Parathyroid adenoma (tissue), 2 donors: ENCODE measurements at regions not wholly inside any gene's neighbourhood (a gene's known extent, or its start where the extent isn't known, plus 50 kb on each side); places are given as distances from the start of the nearest gene placed in this dataset.

Experiments used
- H2AFZ ChIP-seq: fragments of 300-600 bp; sonication (generic); one replicate; pipeline ENCODE4 v1.7.0; 2017; ENCODE audit warnings: antibody characterized with exemption, mild to moderate bottlenecking
- H3K27ac ChIP-seq: fragments of 300-600 bp; sonication (generic); one replicate; pipeline ENCODE4 v1.7.0; 2017
- H3K27me3 ChIP-seq: fragments of 300-600 bp; sonication (generic); one replicate; pipeline ENCODE4 v1.7.0; 2017; ENCODE audit warnings: low read length; ENCODE audit not compliant: control insufficient read depth, insufficient read depth
- H3K36me3 ChIP-seq: fragments of 300-600 bp; sonication (generic); one replicate; pipeline ENCODE4 v1.7.0; 2017; ENCODE audit warnings: low read length; ENCODE audit not compliant: control insufficient read depth, insufficient read depth
- H3K4me1 ChIP-seq: fragments of 300-600 bp; sonication (generic); one replicate; pipeline ENCODE4 v1.7.0; 2017; ENCODE audit warnings: control low read depth
- H3K4me2 ChIP-seq: fragments of 300-600 bp; sonication (generic); one replicate; pipeline ENCODE4 v1.7.0; 2017; ENCODE audit warnings: low read length
- H3K4me3 ChIP-seq: fragments of 300-600 bp; sonication (generic); one replicate; pipeline ENCODE4 v1.7.0; 2017; ENCODE audit warnings: low read depth, low read length
- H3K79me2 ChIP-seq: fragments of 300-600 bp; sonication (generic); one replicate; pipeline ENCODE4 v1.7.0; 2017; ENCODE audit warnings: control low read depth
- H3K9ac ChIP-seq: fragments of 300-600 bp; sonication (generic); one replicate; pipeline ENCODE4 v1.7.0; 2017; ENCODE audit warnings: mild to moderate bottlenecking
- H3K9me3 ChIP-seq: fragments of 300-600 bp; sonication (generic); one replicate; pipeline ENCODE4 v1.7.0; 2017; ENCODE audit warnings: low read length; ENCODE audit not compliant: control insufficient read depth
- CTCF ChIP-seq: fragments of 300-600 bp; sonication (generic); IDR thresholded peaks from one replicate; pipeline ENCODE4 v1.7.0; 2017; ENCODE audit warnings: antibody characterized with exemption, mild to moderate bottlenecking
- donor health status: primary hyperparathyroidism.

- Histone ChIP-seq H3K4me1 (no peaks in the 10 kb centered on the region), H3K9me3 (no peaks in the 10 kb centered on the region)
These were observed 416.6 kb downstream of the RWDD3 start for GRCh38 chr1:95650631-95651030.

GRCh38 chr1:95652423-95652965, 418.5 kb downstream of the RWDD3 start:
- Histone ChIP-seq H3K27ac (no peak overlapping the region), H3K9me3 (no peaks in the 10 kb centered on the region), H3K9ac (no peak overlapping the region), H3K36me3 (no peaks in the 10 kb centered on the region), H3K27me3 (no peaks in the 10 kb centered on the region), H3K4me1 (no peaks in the 10 kb centered on the region), H3K4me3 (no peak overlapping the region), H3K4me2 (no peak overlapping the region), H3K79me2 (no peaks in the 10 kb centered on the region), H2AFZ (no peak overlapping the region)
- no peak for TF ChIP-seq CTCF

More at GRCh38 chr1:95650631-95651030, 416.6 kb downstream of the RWDD3 start:
- Histone ChIP-seq H3K27ac (no peak overlapping the region), H3K9ac (no peak overlapping the region), H3K4me3 (no peak overlapping the region), H3K4me2 (no peak overlapping the region), H2AFZ (no peak overlapping the region), H3K36me3 (no peaks in the 10 kb centered on the region), H3K27me3 (no peaks in the 10 kb centered on the region), H3K79me2 (no peaks in the 10 kb centered on the region)
- no peak for TF ChIP-seq CTCF

GRCh38 chr1:95653618-95654017, 419.6 kb downstream of the RWDD3 start:
- no peak overlapping the region for H3K4me2 ChIP-seq
- H3K4me1 ChIP-seq, result no peaks in the 10 kb centered on the region
- H3K4me3 ChIP-seq, result no peak overlapping the region
- H3K9me3 ChIP-seq, result no peaks in the 10 kb centered on the region
- H3K9ac ChIP-seq, result no peak overlapping the region
- no peaks in the 10 kb centered on the region for H3K36me3 ChIP-seq
- TF ChIP-seq CTCF, result no peak
- H2AFZ ChIP-seq, result no peak overlapping the region
- H3K27ac ChIP-seq, result no peak overlapping the region
- no peaks in the 10 kb centered on the region for H3K27me3 ChIP-seq
- no peaks in the 10 kb centered on the region for H3K79me2 ChIP-seq

GRCh38 chr1:95655321-95656020, 421.5 kb downstream of the RWDD3 start:
- no peak for TF ChIP-seq CTCF
- Histone ChIP-seq H3K4me1 (no peaks in the 10 kb centered on the region), H3K27ac (no peak overlapping the region), H3K9ac (no peak overlapping the region), H2AFZ (peak overlapping the region; percentile 17), H3K4me3 (no peak overlapping the region), H3K27me3 (no peaks in the 10 kb centered on the region), H3K36me3 (no peaks in the 10 kb centered on the region), H3K9me3 (no peaks in the 10 kb centered on the region), H3K79me2 (no peaks in the 10 kb centered on the region), H3K4me2 (no peak overlapping the region)

GRCh38 chr1:95657248-95657647, 423.2 kb downstream of the RWDD3 start:
- Histone ChIP-seq H3K9ac (no peak overlapping the region), H3K4me3 (no peak overlapping the region), H2AFZ (no peak overlapping the region), H3K4me1 (no peaks in the 10 kb centered on the region), H3K4me2 (no peak overlapping the region), H3K27ac (no peak overlapping the region), H3K9me3 (no peaks in the 10 kb centered on the region), H3K79me2 (no peaks in the 10 kb centered on the region), H3K27me3 (no peaks in the 10 kb centered on the region), H3K36me3 (no peaks in the 10 kb centered on the region)
- no peak for TF ChIP-seq CTCF
